HEK293 (cell line): ENCODE measurements at regions not wholly inside any gene's neighbourhood (a gene's known extent, or its start where the extent isn't known, plus 50 kb on each side); places are given as distances from the start of the nearest gene placed in this dataset.

Experiments
- CTCF ChIA-PET: fragments of 350-600 bp; formaldehyde crosslinking; extraction: SDS; loops from one replicate; lab custom pipeline; 2021; ENCODE audit warnings: antibody characterized with exemption; lab: Yijun Ruan, JAX
- POLR2A ChIA-PET: fragments of 300-600 bp; formaldehyde crosslinking; extraction: SDS; loops from one replicate; lab custom pipeline; 2020; ENCODE audit warnings: antibody characterized with exemption, inconsistent platforms; lab: Yijun Ruan, JAX
- H3K27ac ChIP-seq: fragments of 200-500 bp; sonication (Bioruptor generic); 2 replicates; pipeline ENCODE4 v1.5.1; 2014; ENCODE audit warnings: low read depth, low read length, control low read depth, inconsistent platforms; ENCODE audit errors: extremely low read depth
- H3K36me3 ChIP-seq, 2 experiments: fragments of 200-500 bp in 1 of 2; sonication (Bioruptor generic) in 1 of 2; 1 replicate in 1 of 2; 2 replicates in 1 of 2; pipeline ENCODE4 v1.5.1; 2014 to 2017; ENCODE audit warnings: inconsistent platforms in 2 of 2, low read length in 2 of 2; ENCODE audit not compliant: control insufficient read depth in 2 of 2, insufficient read depth in 1 of 2
- H3K4me1 ChIP-seq: fragments of 200-500 bp; sonication (Bioruptor generic); 2 replicates; pipeline ENCODE4 v1.5.1; 2014; ENCODE audit warnings: mild to moderate bottlenecking, low read length, inconsistent platforms; ENCODE audit not compliant: control insufficient read depth, insufficient read depth
- H3K4me3 ChIP-seq: 2 replicates; pipeline ENCODE4 v1.5.1; 2011; ENCODE audit warnings: low read depth, mild to moderate bottlenecking, control low read depth, low read length, moderate library complexity
- H3K9me3 ChIP-seq: fragments of 200-500 bp; sonication (Bioruptor generic); 2 replicates; pipeline ENCODE4 v1.5.1; 2014; ENCODE audit warnings: low read depth, low read length, inconsistent platforms; ENCODE audit not compliant: control insufficient read depth, insufficient read depth
- BCL6B ChIP-seq: fragments of 450-650 bp; formaldehyde crosslinking; IDR thresholded peaks from 2 replicates; pipeline ENCODE4 v1.5.1; 2017; ENCODE audit warnings: missing biosample characterization, missing genetic modification characterization
- GLI4 ChIP-seq: fragments of 450-650 bp; formaldehyde crosslinking; IDR thresholded peaks from 2 replicates; pipeline ENCODE4 v1.5.1; 2016; ENCODE audit warnings: missing biosample characterization, missing genetic modification characterization
- IKZF3 ChIP-seq: fragments of 450-650 bp; IDR thresholded peaks from 2 replicates; pipeline ENCODE4 v1.5.0; 2018; ENCODE audit warnings: missing biosample characterization, mild to moderate bottlenecking, missing genetic modification characterization, moderate library complexity
- OSR2 ChIP-seq: fragments of 450-650 bp; formaldehyde crosslinking; IDR thresholded peaks from 2 replicates; pipeline ENCODE4 v1.5.1; 2016; ENCODE audit warnings: missing biosample characterization, missing genetic modification characterization
- OVOL3 ChIP-seq: fragments of 450-650 bp; formaldehyde crosslinking; IDR thresholded peaks from 2 replicates; pipeline ENCODE4 v1.5.1; 2016; ENCODE audit warnings: missing biosample characterization, missing genetic modification characterization
- SP7 ChIP-seq: fragments of 450-650 bp; formaldehyde crosslinking; IDR thresholded peaks from 2 replicates; pipeline ENCODE4 v1.5.1; 2016; ENCODE audit warnings: missing biosample characterization, missing genetic modification characterization
- ZEB2 ChIP-seq: fragments of 450-650 bp; formaldehyde crosslinking; IDR thresholded peaks from 2 replicates; pipeline ENCODE4 v1.5.1; 2016; ENCODE audit warnings: missing biosample characterization, missing genetic modification characterization
- ZNF214 ChIP-seq: fragments of 450-650 bp; formaldehyde crosslinking; IDR thresholded peaks from 2 replicates; pipeline ENCODE4 v1.5.1; 2017; ENCODE audit warnings: missing biosample characterization, mild to moderate bottlenecking, missing genetic modification characterization, borderline replicate concordance
- ZNF366 ChIP-seq: fragments of 450-650 bp; formaldehyde crosslinking; conservative IDR thresholded peaks from 2 replicates; pipeline ENCODE4 v1.5.1; 2016; ENCODE audit warnings: missing biosample characterization, missing genetic modification characterization
- ZNF398 ChIP-seq: fragments of 450-650 bp; formaldehyde crosslinking; IDR thresholded peaks from 2 replicates; pipeline ENCODE4 v1.5.1; 2017; ENCODE audit warnings: missing biosample characterization, missing genetic modification characterization
- ZNF433 ChIP-seq: fragments of 450-650 bp; formaldehyde crosslinking; IDR thresholded peaks from 2 replicates; pipeline ENCODE4 v1.5.1; 2016; ENCODE audit warnings: missing biosample characterization, missing genetic modification characterization, low read depth
- ZNF561 ChIP-seq: fragments of 450-650 bp; IDR thresholded peaks from 2 replicates; pipeline ENCODE4 v1.5.1; 2018; ENCODE audit warnings: missing biosample characterization, missing genetic modification characterization, borderline replicate concordance
- ZNF624 ChIP-seq: fragments of 450-650 bp; formaldehyde crosslinking; IDR thresholded peaks from 2 replicates; pipeline ENCODE4 v1.5.1; 2017; ENCODE audit warnings: missing biosample characterization, missing genetic modification characterization
- ZNF645 ChIP-seq: fragments of 450-650 bp; formaldehyde crosslinking; IDR thresholded peaks from 2 replicates; pipeline ENCODE4; 2016; ENCODE audit warnings: missing biosample characterization, missing genetic modification characterization
- ZNF692 ChIP-seq: fragments of 450-650 bp; formaldehyde crosslinking; IDR thresholded peaks from 2 replicates; pipeline ENCODE4 v1.5.1; 2016; ENCODE audit warnings: missing biosample characterization, missing genetic modification characterization
- ZNF707 ChIP-seq: fragments of 450-650 bp; formaldehyde crosslinking; IDR thresholded peaks from 2 replicates; pipeline ENCODE4 v1.5.1; 2016; ENCODE audit warnings: missing biosample characterization, missing genetic modification characterization
- ZNF843 ChIP-seq: fragments of 450-650 bp; formaldehyde crosslinking; IDR thresholded peaks from 2 replicates; pipeline ENCODE4 v1.5.1; 2016; ENCODE audit warnings: missing biosample characterization, missing genetic modification characterization
- TF ChIP-seq, protein P1 (sequence below): fragments of 450-650 bp; formaldehyde crosslinking; IDR thresholded peaks from 2 replicates; pipeline ENCODE4 v1.5.1; 2017; ENCODE audit warnings: missing biosample characterization, missing genetic modification characterization
- TF ChIP-seq, protein P2 (sequence below): fragments of 450-650 bp; formaldehyde crosslinking; IDR thresholded peaks from 2 replicates; pipeline ENCODE4 v1.5.1; 2017; ENCODE audit warnings: missing biosample characterization, mild to moderate bottlenecking, missing genetic modification characterization, moderate library complexity
- TF ChIP-seq, protein P3 (sequence below): fragments of 450-650 bp; formaldehyde crosslinking; IDR thresholded peaks from 2 replicates; pipeline ENCODE4 v1.5.1; 2016; ENCODE audit warnings: missing biosample characterization, missing genetic modification characterization

DNA sequence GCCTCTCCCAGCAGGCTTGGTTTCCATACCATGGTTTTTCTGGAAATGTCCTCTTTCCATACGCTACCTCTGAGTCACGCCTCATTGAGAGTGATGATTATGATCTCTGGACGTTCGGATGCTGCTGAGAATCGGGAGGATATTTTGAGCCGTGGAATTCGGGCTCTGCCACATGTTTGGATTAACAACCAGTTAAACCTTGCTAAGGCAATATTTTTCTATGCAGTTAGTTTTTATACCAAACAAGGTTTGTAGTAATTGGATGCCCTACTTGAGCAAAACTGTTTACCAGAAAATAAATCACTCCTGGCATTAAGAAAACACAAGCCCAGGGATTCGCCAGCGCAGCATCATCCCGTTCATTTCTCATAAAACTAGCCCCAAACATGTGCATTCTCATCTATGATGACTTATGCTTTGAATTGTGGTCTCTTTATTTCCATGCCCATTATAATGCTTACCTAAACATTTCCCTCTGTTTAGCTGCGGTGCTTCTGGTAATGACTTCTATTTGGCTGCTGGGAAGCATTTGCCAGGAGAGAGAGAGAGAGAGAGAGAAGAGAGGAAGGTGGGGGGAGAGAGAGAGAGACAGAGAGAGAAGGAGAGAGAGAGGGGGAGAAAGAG is 198.9 kb downstream of the CLIC5 start (continued):
- peak; percentile 88 for TF ChIP-seq ZNF398 (tag by site-specific recombination)
- peak; percentile 47; the same call in 1 of the 2 replicates for TF ChIP-seq SP7
- TF ChIP-seq ZNF692 (tag by site-specific recombination) = peak; percentile 26; the same call in 1 of the 2 replicates
- no peak for TF ChIP-seq GLI4 (tag by site-specific recombination)
- 0 out of 2 replicates have a peak, but pooled peaks have one; percentile 28 for TF ChIP-seq ZNF843 (tag by site-specific recombination)
- TF ChIP-seq, protein P1, sequence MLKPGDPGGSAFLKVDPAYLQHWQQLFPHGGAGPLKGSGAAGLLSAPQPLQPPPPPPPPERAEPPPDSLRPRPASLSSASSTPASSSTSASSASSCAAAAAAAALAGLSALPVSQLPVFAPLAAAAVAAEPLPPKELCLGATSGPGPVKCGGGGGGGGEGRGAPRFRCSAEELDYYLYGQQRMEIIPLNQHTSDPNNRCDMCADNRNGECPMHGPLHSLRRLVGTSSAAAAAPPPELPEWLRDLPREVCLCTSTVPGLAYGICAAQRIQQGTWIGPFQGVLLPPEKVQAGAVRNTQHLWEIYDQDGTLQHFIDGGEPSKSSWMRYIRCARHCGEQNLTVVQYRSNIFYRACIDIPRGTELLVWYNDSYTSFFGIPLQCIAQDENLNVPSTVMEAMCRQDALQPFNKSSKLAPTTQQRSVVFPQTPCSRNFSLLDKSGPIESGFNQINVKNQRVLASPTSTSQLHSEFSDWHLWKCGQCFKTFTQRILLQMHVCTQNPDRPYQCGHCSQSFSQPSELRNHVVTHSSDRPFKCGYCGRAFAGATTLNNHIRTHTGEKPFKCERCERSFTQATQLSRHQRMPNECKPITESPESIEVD (tag by site-specific recombination) = peak; percentile 94
- TF ChIP-seq OSR2 (tag by site-specific recombination) = peak; percentile 85
- TF ChIP-seq ZNF561 (tag by site-specific recombination) = peak; percentile 72; the same call in 1 of the 2 replicates
- 0 out of 2 replicates have a peak, but pooled peaks have one; percentile 37 for TF ChIP-seq ZEB2 (tag by site-specific recombination)
- no peak for TF ChIP-seq ZNF707
- peak; percentile 53 for TF ChIP-seq OVOL3 (tag by site-specific recombination)
- TF ChIP-seq IKZF3 (tag by site-specific recombination) = 0 out of 2 replicates have a peak, but pooled peaks have one; percentile 5
- TF ChIP-seq ZNF366 (tag by site-specific recombination) = peak; percentile 53; the same call in 1 of the 2 replicates
- TF ChIP-seq, protein P2, sequence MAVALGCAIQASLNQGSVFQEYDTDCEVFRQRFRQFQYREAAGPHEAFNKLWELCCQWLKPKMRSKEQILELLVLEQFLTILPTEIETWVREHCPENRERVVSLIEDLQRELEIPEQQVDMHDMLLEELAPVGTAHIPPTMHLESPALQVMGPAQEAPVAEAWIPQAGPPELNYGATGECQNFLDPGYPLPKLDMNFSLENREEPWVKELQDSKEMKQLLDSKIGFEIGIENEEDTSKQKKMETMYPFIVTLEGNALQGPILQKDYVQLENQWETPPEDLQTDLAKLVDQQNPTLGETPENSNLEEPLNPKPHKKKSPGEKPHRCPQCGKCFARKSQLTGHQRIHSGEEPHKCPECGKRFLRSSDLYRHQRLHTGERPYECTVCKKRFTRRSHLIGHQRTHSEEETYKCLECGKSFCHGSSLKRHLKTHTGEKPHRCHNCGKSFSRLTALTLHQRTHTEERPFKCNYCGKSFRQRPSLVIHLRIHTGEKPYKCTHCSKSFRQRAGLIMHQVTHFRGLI (tag by site-specific recombination) = peak; percentile 76; the same call in 1 of the 2 replicates

DNA sequence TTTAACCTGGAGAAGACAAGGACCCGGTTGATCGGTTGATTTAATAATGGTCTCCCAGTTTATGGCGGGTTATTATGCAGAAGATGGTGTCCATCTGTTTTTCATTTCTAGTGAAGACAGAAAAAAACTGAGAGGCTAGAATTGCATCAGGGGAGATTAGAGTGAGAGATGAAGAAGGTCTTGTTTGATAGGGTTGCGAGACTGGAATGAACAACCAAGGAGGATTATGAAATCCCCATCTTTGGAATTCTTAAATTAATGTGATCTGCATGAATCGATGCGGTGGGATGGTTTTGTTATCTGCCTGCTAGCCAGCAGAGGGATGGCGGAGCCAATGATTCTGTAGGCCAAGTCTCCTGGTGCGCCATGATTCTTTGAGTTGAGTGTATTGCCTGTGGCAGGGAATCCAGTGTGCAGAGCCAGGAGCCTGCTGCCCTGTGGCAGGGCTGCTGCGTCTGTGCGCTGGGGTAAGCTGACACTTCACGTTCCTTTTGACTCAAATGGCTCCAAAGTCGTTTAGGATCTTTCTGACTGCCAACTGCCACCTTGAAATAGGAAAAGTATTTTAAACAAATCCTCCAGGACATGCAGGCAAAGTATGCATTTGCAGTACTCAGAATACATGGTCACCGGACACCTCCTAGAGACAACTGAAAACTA is 200.1 kb downstream of the CLIC5 start:
- no peaks in the 10 kb centered on the region for H3K36me3 ChIP-seq
- no peak overlapping the region for H3K27ac ChIP-seq
- ChIA-PET CTCF (interaction anchor here (0.7 kb wide), 1 partner anchor 1338 kb away, joined by 9 read pairs; no protein-coding TSS in a partner anchor), POLR2A (no interaction called here)
- no peak overlapping the region for H3K4me3 ChIP-seq
- H3K4me1 ChIP-seq = peaks cover 4% of the 10 kb centered on the region; the same call in 1 of the 2 replicates
- H3K9me3 ChIP-seq = no peaks in the 10 kb centered on the region
- TF ChIP-seq ZNF624 (tag by site-specific recombination) (no peak), BCL6B (tag by site-specific recombination) (no peak), ZNF214 (tag by site-specific recombination) (no peak), ZNF433 (no peak), ZNF645 (tag by site-specific recombination) (no peak)
- TF ChIP-seq, protein P2 (tag by site-specific recombination) = no peak
- TF ChIP-seq, protein P3, sequence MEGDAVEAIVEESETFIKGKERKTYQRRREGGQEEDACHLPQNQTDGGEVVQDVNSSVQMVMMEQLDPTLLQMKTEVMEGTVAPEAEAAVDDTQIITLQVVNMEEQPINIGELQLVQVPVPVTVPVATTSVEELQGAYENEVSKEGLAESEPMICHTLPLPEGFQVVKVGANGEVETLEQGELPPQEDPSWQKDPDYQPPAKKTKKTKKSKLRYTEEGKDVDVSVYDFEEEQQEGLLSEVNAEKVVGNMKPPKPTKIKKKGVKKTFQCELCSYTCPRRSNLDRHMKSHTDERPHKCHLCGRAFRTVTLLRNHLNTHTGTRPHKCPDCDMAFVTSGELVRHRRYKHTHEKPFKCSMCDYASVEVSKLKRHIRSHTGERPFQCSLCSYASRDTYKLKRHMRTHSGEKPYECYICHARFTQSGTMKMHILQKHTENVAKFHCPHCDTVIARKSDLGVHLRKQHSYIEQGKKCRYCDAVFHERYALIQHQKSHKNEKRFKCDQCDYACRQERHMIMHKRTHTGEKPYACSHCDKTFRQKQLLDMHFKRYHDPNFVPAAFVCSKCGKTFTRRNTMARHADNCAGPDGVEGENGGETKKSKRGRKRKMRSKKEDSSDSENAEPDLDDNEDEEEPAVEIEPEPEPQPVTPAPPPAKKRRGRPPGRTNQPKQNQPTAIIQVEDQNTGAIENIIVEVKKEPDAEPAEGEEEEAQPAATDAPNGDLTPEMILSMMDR (tag by site-specific recombination) = no peak
